ENCODE measurements at regions not wholly inside any gene's neighbourhood (a gene's known extent, or its start where the extent isn't known, plus 50 kb on each side); places are given as distances from the start of the nearest gene placed in this dataset.

GRCh38 chr20:24079661-24080412, 91.3 kb upstream of the GGTLC1 start:
- Histone ChIP-seq H3K27ac (no peak overlapping the region), H3K9me3 (no peaks in the 10 kb centered on the region), H3K27me3 (no peaks in the 10 kb centered on the region), H3K36me3 (no peaks in the 10 kb centered on the region), H3K4me3 (no peak overlapping the region), H3K4me1 (no peaks in the 10 kb centered on the region)
- peak in 1 of 2 donors; percentile 14 for ATAC-seq (ENCODE audit: low FRiP score in 2 of 2)
- TF ChIP-seq POLR2AphosphoS5 (IDR thresholded peaks at IDR 0.05) (no peak), EP300 (IDR thresholded peaks at IDR 0.05) (no peak), CTCF (IDR thresholded peaks at IDR 0.05) (no peak), POLR2A (IDR thresholded peaks at IDR 0.05) (no peak)
- WGBS, 2 donors: 89% methylated on average over 6 to 7 of the region's 7 CpGs
- no peak for DNase-seq

GRCh38 chr20:24077145-24077544, 88.6 kb upstream of the GGTLC1 start:
- ATAC-seq (ENCODE audit: low FRiP score in 2 of 2) (peak in 1 of 2 donors; percentile 51), DNase-seq (no peak)
- Histone ChIP-seq H3K4me3 (no peak overlapping the region), H3K9me3 (no peaks in the 10 kb centered on the region), H3K27me3 (no peaks in the 10 kb centered on the region), H3K36me3 (no peaks in the 10 kb centered on the region), H3K4me1 (no peaks in the 10 kb centered on the region), H3K27ac (no peak overlapping the region)
- TF ChIP-seq POLR2A (IDR thresholded peaks at IDR 0.05): no peak
- no peak for TF ChIP-seq EP300 (IDR thresholded peaks at IDR 0.05)
- TF ChIP-seq CTCF (IDR thresholded peaks at IDR 0.05): no peak
- no peak for TF ChIP-seq POLR2AphosphoS5 (IDR thresholded peaks at IDR 0.05)

- DNase-seq (no peak), ATAC-seq (ENCODE audit: low FRiP score in 2 of 2) (no peak)
- Histone ChIP-seq H3K4me3 (no peak overlapping the region), H3K27me3 (no peaks in the 10 kb centered on the region), H3K4me1 (no peaks in the 10 kb centered on the region), H3K27ac (no peak overlapping the region), H3K9me3 (peaks cover 0 to 5% (median 0%) of the 10 kb centered on the region in 4 donors), H3K36me3 (no peaks in the 10 kb centered on the region)
- no peak for TF ChIP-seq EP300 (IDR thresholded peaks at IDR 0.05)
- 95% methylated on average over 2 of the region's 2 CpGs for WGBS, 2 donors
Measured at GRCh38 chr20:24070679-24071078, 82.1 kb upstream of the GGTLC1 start.

- no peaks in the 10 kb centered on the region for H3K27me3 ChIP-seq
- DNase-seq (no peak), ATAC-seq (ENCODE audit: low FRiP score in 2 of 2) (no peak)
- H3K27ac ChIP-seq: no peak overlapping the region
- TF ChIP-seq EP300 (IDR thresholded peaks at IDR 0.05): no peak
- no peak for TF ChIP-seq CTCF (IDR thresholded peaks at IDR 0.05)
- TF ChIP-seq POLR2AphosphoS5 (IDR thresholded peaks at IDR 0.05): no peak
- no peak for TF ChIP-seq POLR2A (IDR thresholded peaks at IDR 0.05)
- H3K4me1 ChIP-seq: peaks cover 0 to under 1% (median 0%) of the 10 kb centered on the region in 4 donors
- WGBS, 2 donors: 46 to 48% methylated on average over 6 of the region's 6 CpGs
- no peak overlapping the region for H3K4me3 ChIP-seq
- H3K9me3 ChIP-seq: peaks cover 0 to 5% (median 0%) of the 10 kb centered on the region in 4 donors
- no peaks in the 10 kb centered on the region for H3K36me3 ChIP-seq
Measured at GRCh38 chr20:24066076-24066700, 77.6 kb upstream of the GGTLC1 start.

- ATAC-seq (ENCODE audit: low FRiP score in 2 of 2): no peak
Measured at GRCh38 chr20:24064915-24065314, 76.3 kb upstream of the GGTLC1 start.

More at GRCh38 chr20:24064915-24065314, 76.3 kb upstream of the GGTLC1 start:
- H3K4me1 ChIP-seq: peaks cover 0 to 5% (median 0%) of the 10 kb centered on the region in 4 donors
- H3K36me3 ChIP-seq: no peaks in the 10 kb centered on the region
- H3K27ac ChIP-seq: no peak overlapping the region
- no peak overlapping the region for H3K4me3 ChIP-seq
- H3K9me3 ChIP-seq: no peaks in the 10 kb centered on the region
- H3K27me3 ChIP-seq: no peaks in the 10 kb centered on the region
- no peak for TF ChIP-seq EP300 (IDR thresholded peaks at IDR 0.05)
- no peak for TF ChIP-seq POLR2A (IDR thresholded peaks at IDR 0.05)
- TF ChIP-seq POLR2AphosphoS5 (IDR thresholded peaks at IDR 0.05): no peak
- no peak for TF ChIP-seq CTCF (IDR thresholded peaks at IDR 0.05)
- no peak for DNase-seq

All from upper lobe of left lung (tissue), 6 donors.